ENCODE measurements at regions not wholly inside any gene's neighbourhood (a gene's known extent, or its start where the extent isn't known, plus 50 kb on each side); places are given as distances from the start of the nearest gene placed in this dataset.

GRCh38 chr1:199247891-199248290 is 609.1 kb downstream of the PTPRC start:
- TF ChIP-seq, protein P1, sequence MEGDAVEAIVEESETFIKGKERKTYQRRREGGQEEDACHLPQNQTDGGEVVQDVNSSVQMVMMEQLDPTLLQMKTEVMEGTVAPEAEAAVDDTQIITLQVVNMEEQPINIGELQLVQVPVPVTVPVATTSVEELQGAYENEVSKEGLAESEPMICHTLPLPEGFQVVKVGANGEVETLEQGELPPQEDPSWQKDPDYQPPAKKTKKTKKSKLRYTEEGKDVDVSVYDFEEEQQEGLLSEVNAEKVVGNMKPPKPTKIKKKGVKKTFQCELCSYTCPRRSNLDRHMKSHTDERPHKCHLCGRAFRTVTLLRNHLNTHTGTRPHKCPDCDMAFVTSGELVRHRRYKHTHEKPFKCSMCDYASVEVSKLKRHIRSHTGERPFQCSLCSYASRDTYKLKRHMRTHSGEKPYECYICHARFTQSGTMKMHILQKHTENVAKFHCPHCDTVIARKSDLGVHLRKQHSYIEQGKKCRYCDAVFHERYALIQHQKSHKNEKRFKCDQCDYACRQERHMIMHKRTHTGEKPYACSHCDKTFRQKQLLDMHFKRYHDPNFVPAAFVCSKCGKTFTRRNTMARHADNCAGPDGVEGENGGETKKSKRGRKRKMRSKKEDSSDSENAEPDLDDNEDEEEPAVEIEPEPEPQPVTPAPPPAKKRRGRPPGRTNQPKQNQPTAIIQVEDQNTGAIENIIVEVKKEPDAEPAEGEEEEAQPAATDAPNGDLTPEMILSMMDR (IDR thresholded peaks at IDR 0.05): no peak
- TF ChIP-seq POLR2A (IDR thresholded peaks at IDR 0.05): no peak
- TF ChIP-seq POLR2AphosphoS5 (IDR thresholded peaks at IDR 0.05): no peak

Data from upper lobe of left lung (tissue), 4 donors.